Gastrocnemius medialis (tissue), 4 donors: ENCODE measurements at regions not wholly inside any gene's neighbourhood (a gene's known extent, or its start where the extent isn't known, plus 50 kb on each side); places are given as distances from the start of the nearest gene placed in this dataset.

ENCODE experiments used
- POLR2A ChIP-seq, 2 donors: fragments of 450-650 bp; IDR thresholded peaks; one replicate each; pipeline ENCODE4 v1.6.1; 2017; ENCODE audit warnings: antibody characterized with exemption in 2 of 2, mild to moderate bottlenecking in 2 of 2, moderate library complexity in 2 of 2
- TF ChIP-seq, protein P1 (sequence below), 5 experiments: fragments of 450-650 bp in 3 of 5; fragments of 200-600 bp in 2 of 5; sonication (generic) in 2 of 5; IDR thresholded peaks in 4 of 5; conservative IDR thresholded peaks in 1 of 5; 1 replicate in 4 of 5; 2 replicates in 1 of 5; pipeline ENCODE4 v1.5.1; 2016 to 2019; ENCODE audit warnings: antibody characterized with exemption in 5 of 5, mild to moderate bottlenecking in 3 of 5, moderate library complexity in 3 of 5

DNA sequence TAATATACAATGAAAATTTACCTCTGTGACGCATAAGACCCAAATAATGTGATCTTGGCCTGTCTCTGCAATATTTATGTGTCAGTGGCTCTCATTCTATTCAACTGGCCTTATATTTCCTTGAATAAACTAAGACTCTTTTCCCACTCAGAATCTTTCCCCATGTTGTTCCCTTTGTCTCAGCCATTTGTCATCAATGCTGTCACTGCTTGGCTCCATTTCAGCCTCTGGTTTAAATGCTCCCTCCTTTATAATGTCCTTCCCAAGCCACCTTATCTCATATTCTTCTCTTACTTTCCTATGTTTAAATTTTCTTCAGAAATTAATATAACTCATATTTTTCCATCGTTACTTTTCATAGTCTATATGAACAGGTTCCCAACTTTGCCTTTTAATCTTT lies 158.3 kb upstream of the DTNA start:
- TF ChIP-seq, protein P1, sequence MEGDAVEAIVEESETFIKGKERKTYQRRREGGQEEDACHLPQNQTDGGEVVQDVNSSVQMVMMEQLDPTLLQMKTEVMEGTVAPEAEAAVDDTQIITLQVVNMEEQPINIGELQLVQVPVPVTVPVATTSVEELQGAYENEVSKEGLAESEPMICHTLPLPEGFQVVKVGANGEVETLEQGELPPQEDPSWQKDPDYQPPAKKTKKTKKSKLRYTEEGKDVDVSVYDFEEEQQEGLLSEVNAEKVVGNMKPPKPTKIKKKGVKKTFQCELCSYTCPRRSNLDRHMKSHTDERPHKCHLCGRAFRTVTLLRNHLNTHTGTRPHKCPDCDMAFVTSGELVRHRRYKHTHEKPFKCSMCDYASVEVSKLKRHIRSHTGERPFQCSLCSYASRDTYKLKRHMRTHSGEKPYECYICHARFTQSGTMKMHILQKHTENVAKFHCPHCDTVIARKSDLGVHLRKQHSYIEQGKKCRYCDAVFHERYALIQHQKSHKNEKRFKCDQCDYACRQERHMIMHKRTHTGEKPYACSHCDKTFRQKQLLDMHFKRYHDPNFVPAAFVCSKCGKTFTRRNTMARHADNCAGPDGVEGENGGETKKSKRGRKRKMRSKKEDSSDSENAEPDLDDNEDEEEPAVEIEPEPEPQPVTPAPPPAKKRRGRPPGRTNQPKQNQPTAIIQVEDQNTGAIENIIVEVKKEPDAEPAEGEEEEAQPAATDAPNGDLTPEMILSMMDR (IDR thresholded peaks at IDR 0.05 in 4 of 5, conservative IDR thresholded peaks at IDR 0.05 in 1 of 5) = no peak
- TF ChIP-seq POLR2A (IDR thresholded peaks at IDR 0.05) = no peak
